Transverse colon (tissue), 4 donors: ENCODE measurements at regions not wholly inside any gene's neighbourhood (a gene's known extent, or its start where the extent isn't known, plus 50 kb on each side); places are given as distances from the start of the nearest gene placed in this dataset.

ENCODE experiments used
- DNase-seq: peaks from one replicate; pipeline ENCODE4 v3.0.0-alpha.2; 2019
- H3K27ac ChIP-seq, 4 donors: fragments of 200-600 bp; sonication (generic); 2 replicates each; pipeline ENCODE4 v1.5.1; 2016 to 2018; ENCODE audit warnings: inconsistent platforms in 4 of 4
- H3K27me3 ChIP-seq: fragments of 200-600 bp; sonication (generic); 2 replicates; pipeline ENCODE4 v1.5.1; 2017; ENCODE audit warnings: inconsistent platforms
- H3K36me3 ChIP-seq, 4 donors: fragments of 200-600 bp; sonication (generic); 2 replicates each; pipeline ENCODE4 v1.5.1; 2017 to 2019; ENCODE audit warnings: inconsistent platforms in 4 of 4
- H3K4me1 ChIP-seq, 4 donors: fragments of 200-600 bp; sonication (generic); 2 replicates each; pipeline ENCODE4 v1.5.1; 2017 to 2020; ENCODE audit warnings: inconsistent platforms in 4 of 4
- H3K4me3 ChIP-seq, 4 donors: fragments of 200-600 bp; sonication (generic); 1 replicate in 1 of 4; 2 replicates in 3 of 4; pipeline versions ENCODE4 v1.5.1 to v1.6.1; 2017 to 2019; ENCODE audit warnings: inconsistent platforms in 4 of 4
- H3K9me3 ChIP-seq, 2 donors: fragments of 200-600 bp; sonication (generic); 2 replicates each; pipeline ENCODE4 v1.5.1; 2017 to 2019; ENCODE audit warnings: inconsistent platforms in 2 of 2
- CTCF ChIP-seq, 5 experiments: fragments of 200-600 bp in 3 of 5; fragments of 450-650 bp in 2 of 5; sonication (generic) in 3 of 5; IDR thresholded peaks; 1 replicate in 2 of 5; 2 replicates in 3 of 5; pipeline ENCODE4 v1.5.1; 2016 to 2017; ENCODE audit warnings: antibody characterized with exemption in 5 of 5, inconsistent platforms in 3 of 5, mild to moderate bottlenecking in 2 of 5, moderate library complexity in 1 of 5
- EP300 ChIP-seq: sonication (generic); formaldehyde crosslinking; IDR thresholded peaks from one replicate; pipeline ENCODE4 v1.6.1; 2017; ENCODE audit warnings: antibody characterized with exemption, low read depth
- POLR2A ChIP-seq: fragments of 450-650 bp; IDR thresholded peaks from one replicate; pipeline ENCODE4 v1.6.1; 2016; ENCODE audit warnings: antibody characterized with exemption, mild to moderate bottlenecking, moderate library complexity
- POLR2AphosphoS5 ChIP-seq, 3 donors: sonication (generic); formaldehyde crosslinking; IDR thresholded peaks; one replicate each; pipeline ENCODE4 v1.6.1; 2016; ENCODE audit warnings: antibody characterized with exemption in 3 of 3
- WGBS, 2 donors: methylation state at CpG; one replicate each; pipeline ENCODE4 v1.1.5; 2018; ENCODE audit warnings: low coverage in 1 of 2; 5-methylcytosine and 5-hydroxymethylcytosine counted together
- in situ Hi-C, 4 donors: fragments of 200-750 bp; cut with MboI; loops; one replicate each; pipeline versions ENCODE4 v1.15.0 to v1.15.1; 2017; ENCODE audit warnings: low sequenced_read_pairs in 3 of 4, low pct_ligation_motif_present in 1 of 4, low pct_unique_long_range_greater_than_20kb in 1 of 4
- intact Hi-C: fragments of 100-400 bp; cut with DNase I; formaldehyde crosslinking; loops from one replicate; pipeline ENCODE4 v1.15.1; 2023; ENCODE audit warnings: low total_unique reads

GRCh38 chr10:123536176-123536845 lies 129.8 kb upstream of the GPR26 start:
- Histone ChIP-seq H3K36me3 (no peaks in the 10 kb centered on the region), H3K27ac (no peak overlapping the region), H3K4me1 (no peaks in the 10 kb centered on the region), H3K4me3 (no peak overlapping the region), H3K9me3 (no peaks in the 10 kb centered on the region), H3K27me3 (peaks cover 21% of the 10 kb centered on the region)
- in situ Hi-C loops (no loop called here), intact Hi-C loops (no loop called here)
- DNase-seq: no peak
- WGBS, 2 donors: 82 to 86% methylated on average over 4 to 6 of the region's 6 CpGs
- TF ChIP-seq POLR2AphosphoS5 (IDR thresholded peaks at IDR 0.05) (no peak), CTCF (IDR thresholded peaks at IDR 0.05) (no peak), EP300 (no peak), POLR2A (no peak)

GRCh38 chr10:123537188-123537961 lies 128.8 kb upstream of the GPR26 start:
- Histone ChIP-seq H3K4me1 (no peaks in the 10 kb centered on the region), H3K27ac (peak overlapping the region in 1 of 4 donors; percentile 36), H3K9me3 (no peaks in the 10 kb centered on the region), H3K36me3 (no peaks in the 10 kb centered on the region), H3K4me3 (no peak overlapping the region), H3K27me3 (peaks cover 28% of the 10 kb centered on the region)
- WGBS, 2 donors: 72 to 79% methylated on average over 6 of the region's 6 CpGs
- TF ChIP-seq CTCF (IDR thresholded peaks at IDR 0.05) (no peak), POLR2AphosphoS5 (IDR thresholded peaks at IDR 0.05) (no peak), POLR2A (no peak), EP300 (no peak)
- in situ Hi-C loops (no loop called here), intact Hi-C loops (no loop called here)
- DNase-seq: no peak

- 61 to 64% methylated on average over 10 to 12 of the region's 12 CpGs for WGBS, 2 donors
Observed at GRCh38 chr10:123538401-123539320, 127.5 kb upstream of the GPR26 start.

More at GRCh38 chr10:123538401-123539320, 127.5 kb upstream of the GPR26 start:
- Histone ChIP-seq H3K36me3 (no peaks in the 10 kb centered on the region), H3K27me3 (peaks cover 28% of the 10 kb centered on the region), H3K9me3 (no peaks in the 10 kb centered on the region), H3K27ac (peak overlapping the region in 1 of 4 donors; percentile 36), H3K4me1 (no peaks in the 10 kb centered on the region), H3K4me3 (no peak overlapping the region)
- intact Hi-C loops: no loop called here
- in situ Hi-C loops: no loop called here
- no peak for TF ChIP-seq POLR2AphosphoS5 (IDR thresholded peaks at IDR 0.05)
- TF ChIP-seq POLR2A: no peak
- TF ChIP-seq EP300: no peak
- no peak for TF ChIP-seq CTCF (IDR thresholded peaks at IDR 0.05)
- no peak for DNase-seq
